Endothelial cell of umbilical vein (primary cell): ENCODE measurements at regions not wholly inside any gene's neighbourhood (a gene's known extent, or its start where the extent isn't known, plus 50 kb on each side); places are given as distances from the start of the nearest gene placed in this dataset.

ENCODE experiments used
- BruUV-seq: library from RNA; stranded (reverse); fragments of 400-500 nt; replicated peaks from 2 replicates; lab custom pipeline; 2021; lab: Mats Ljungman, UMichigan
- CTCF ChIA-PET: fragments of 300-600, 350-600 bp; sonication (Branson Sonifier 250); formaldehyde crosslinking; loops from one replicate; lab custom pipeline; 2021; ENCODE audit warnings: antibody characterized with exemption, inconsistent platforms; lab: Charles Lee
- POLR2A ChIA-PET: fragments of 300-600, 350-600 bp; sonication (Branson Sonifier 250); formaldehyde crosslinking; loops from one replicate; lab custom pipeline; 2021; ENCODE audit warnings: antibody characterized with exemption, inconsistent platforms; lab: Charles Lee
- DNase-seq: peaks from one replicate; pipeline ENCODE4 v3.0.0-alpha.2; 2011; ENCODE audit warnings: low read depth, low spot score
- FAIRE-seq: peaks from 2 replicates; lab custom pipeline; 2011; peaks lifted over from hg19 to GRCh38; lab: Jason Lieb, UNC
- H2AFZ ChIP-seq: 2 replicates; pipeline ENCODE4 v1.6.0; 2012; ENCODE audit warnings: low read depth, low read length, control low read depth, inconsistent platforms
- H3K27ac ChIP-seq: 2 replicates; pipeline ENCODE4 v1.5.1; 2011; ENCODE audit warnings: low read depth, mild to moderate bottlenecking, control low read depth, low read length, moderate library complexity; ENCODE audit not compliant: insufficient read depth
- H3K27me3 ChIP-seq, 2 experiments: 2 replicates each; pipeline versions ENCODE4 v1.6.0 to v1.6.1; 2011; ENCODE audit warnings: low read length in 2 of 2, mixed read lengths in 1 of 2; ENCODE audit not compliant: control insufficient read depth in 2 of 2, insufficient read depth in 2 of 2
- H3K36me3 ChIP-seq, 2 experiments: 2 replicates in 1 of 2; 3 replicates in 1 of 2; pipeline ENCODE4 v1.5.1; 2011; ENCODE audit warnings: low read length in 2 of 2, mild to moderate bottlenecking in 1 of 2, moderate library complexity in 1 of 2; ENCODE audit not compliant: control insufficient read depth in 2 of 2, insufficient read depth in 2 of 2; ENCODE audit errors: extremely low read depth in 1 of 2
- H3K4me1 ChIP-seq: 3 replicates; pipeline ENCODE4 v1.5.1; 2011; ENCODE audit warnings: mild to moderate bottlenecking, low read length; ENCODE audit not compliant: control insufficient read depth, insufficient read depth; ENCODE audit errors: extremely low read depth
- H3K4me2 ChIP-seq: 2 replicates; pipeline ENCODE4 v1.6.1; 2011; ENCODE audit warnings: low read length, control low read depth, mixed read lengths; ENCODE audit not compliant: insufficient read depth
- H3K4me3 ChIP-seq, 3 experiments: fragments of 200-600 bp in 1 of 3; sonication (generic), shearing (Covaris generic) in 1 of 3; replicated peaks in 1 of 3; 2 replicates each; pipeline ENCODE4 v1.5.1; 2011 to 2016; ENCODE audit warnings: control low read depth in 3 of 3, low read length in 3 of 3, mild to moderate bottlenecking in 2 of 3, inconsistent platforms in 1 of 3, low read depth in 1 of 3, moderate library complexity in 1 of 3; ENCODE audit not compliant: insufficient read depth in 1 of 3
- H3K79me2 ChIP-seq: 2 replicates; pipeline ENCODE4 v1.6.0; 2012; ENCODE audit warnings: low read length, inconsistent platforms; ENCODE audit not compliant: control insufficient read depth, insufficient read depth
- H3K9ac ChIP-seq: replicated peaks from 2 replicates; pipeline ENCODE3; 2011; ENCODE audit warnings: low read length, control low read depth; ENCODE audit not compliant: insufficient read depth; ENCODE audit errors: extremely low read depth
- H3K9me1 ChIP-seq: replicated peaks from 3 replicates; pipeline ENCODE4 v1.6.0; 2011; ENCODE audit warnings: mild to moderate bottlenecking, low read length; ENCODE audit not compliant: control insufficient read depth, insufficient read depth; ENCODE audit errors: extremely low read depth
- H3K9me3 ChIP-seq: replicated peaks from 2 replicates; pipeline ENCODE4 v1.5.1; 2012; ENCODE audit warnings: low read length, inconsistent platforms; ENCODE audit not compliant: control insufficient read depth, insufficient read depth
- H4K20me1 ChIP-seq: replicated peaks from 2 replicates; pipeline ENCODE3; 2011; ENCODE audit warnings: mild to moderate bottlenecking, low read length; ENCODE audit not compliant: control insufficient read depth, insufficient read depth; ENCODE audit errors: extremely low read depth
- CTCF ChIP-seq, 2 donors: IDR thresholded peaks; 1 replicate in 1 of 2; 2 replicates in 1 of 2; pipeline ENCODE4 v1.5.1; 2011; ENCODE audit warnings: low read length in 2 of 2, mild to moderate bottlenecking in 2 of 2, moderate library complexity in 2 of 2, control low read depth in 1 of 2, inconsistent platforms in 1 of 2, low read depth in 1 of 2; ENCODE audit not compliant: insufficient read depth in 1 of 2; ENCODE audit errors: extremely low read depth in 1 of 2
- EZH2 ChIP-seq: IDR thresholded peaks from 2 replicates; pipeline ENCODE4 v1.6.1; 2012; ENCODE audit warnings: borderline replicate concordance, low read depth, mild to moderate bottlenecking, moderate library complexity, low read length, inconsistent platforms; ENCODE audit not compliant: severe bottlenecking
- FOS ChIP-seq: IDR thresholded peaks from 2 replicates; pipeline ENCODE4 v1.6.1; 2011; ENCODE audit warnings: mild to moderate bottlenecking, low read length, moderate library complexity, borderline replicate concordance; ENCODE audit not compliant: insufficient read depth
- GATA2 ChIP-seq: IDR thresholded peaks from 2 replicates; pipeline ENCODE4 v1.7.0; 2011; ENCODE audit warnings: low read depth, mild to moderate bottlenecking, moderate library complexity, mixed read lengths, low read length; ENCODE audit not compliant: insufficient read length, insufficient read depth
- JUN ChIP-seq: IDR thresholded peaks from 2 replicates; pipeline ENCODE4 v1.6.1; 2011; ENCODE audit warnings: borderline replicate concordance, low read depth; ENCODE audit not compliant: insufficient read length, insufficient read depth
- MAX ChIP-seq: IDR thresholded peaks from 2 replicates; pipeline ENCODE4 v1.6.1; 2011; ENCODE audit not compliant: insufficient read depth, insufficient read length
- MYC ChIP-seq: IDR thresholded peaks from one replicate; pipeline ENCODE4 v1.6.1; 2011; ENCODE audit warnings: mild to moderate bottlenecking, low read depth, low read length
- POLR2A ChIP-seq: IDR thresholded peaks from 2 replicates; pipeline ENCODE4 v1.6.1; 2012; ENCODE audit warnings: low read depth, mild to moderate bottlenecking, control low read depth, low read length
- POLR2AphosphoS5 ChIP-seq: IDR thresholded peaks from 2 replicates; pipeline ENCODE4 v1.6.1; 2012; ENCODE audit warnings: low read depth, mild to moderate bottlenecking, control low read depth, low read length, moderate library complexity; ENCODE audit not compliant: insufficient read depth
- dilution Hi-C: fragments of 300-500 bp; cut with MboI; formaldehyde crosslinking; loops from one replicate; pipeline ENCODE4 v1.15.0; 2019; ENCODE audit warnings: low sequenced_read_pairs; ENCODE audit not compliant: extremely low pct_ligation_motif_present
- intact Hi-C: fragments of 100-400 bp; cut with micrococcal nuclease; formaldehyde crosslinking; loops from one replicate; pipeline ENCODE4 v1.10.0; 2022

GRCh38 chrY:19015213-19015612 lies 241.7 kb upstream of the HSFY2 start:
- DNase-seq (no peak), FAIRE-seq (no peak)
- Histone ChIP-seq H3K9me3 (no peaks in the 10 kb centered on the region), H3K4me1 (no peaks in the 10 kb centered on the region), H3K27me3 (no peaks in the 10 kb centered on the region), H4K20me1 (no peaks in the 10 kb centered on the region), H3K36me3 (no peaks in the 10 kb centered on the region), H3K4me2 (no peak overlapping the region), H3K9ac (no peak overlapping the region), H3K4me3 (no peak overlapping the region), H3K27ac (no peak overlapping the region), H3K79me2 (no peaks in the 10 kb centered on the region), H2AFZ (no peak overlapping the region), H3K9me1 (no peaks in the 10 kb centered on the region)
- TF ChIP-seq FOS: no peak
- TF ChIP-seq MAX: no peak
- no peak for TF ChIP-seq MYC
- TF ChIP-seq CTCF (IDR thresholded peaks at IDR 0.05; ENCODE audit: extremely low read depth in 1 of 2, insufficient read depth in 1 of 2, low read depth in 1 of 2, low read length in 2 of 2): no peak
- no peak for TF ChIP-seq POLR2AphosphoS5
- TF ChIP-seq EZH2: no peak
- no peak for TF ChIP-seq GATA2
- TF ChIP-seq POLR2A: no peak
- no peak for TF ChIP-seq JUN
- dilution Hi-C loops (no loop called here), intact Hi-C loops (loop anchor here (10.0 kb wide), 1 partner anchor 60 kb away; no protein-coding TSS in a partner anchor)
- BruUV-seq: no TSS peak
- POLR2A ChIA-PET: no interaction called here
- CTCF ChIA-PET: no interaction called here
